Smooth muscle cell (in vitro differentiated cells): ENCODE measurements at regions not wholly inside any gene's neighbourhood (a gene's known extent, or its start where the extent isn't known, plus 50 kb on each side); places are given as distances from the start of the nearest gene placed in this dataset.

Experiments
- DNase-seq: peaks from one replicate; lab custom pipeline; 2025; ENCODE audit not compliant: unreplicated experiment; lab: John Stamatoyannopoulos, UW
- H2AFZ ChIP-seq: fragments of 200-600 bp; sonication (generic); 2 replicates; pipeline ENCODE4 v1.6.0; 2016; ENCODE audit warnings: antibody characterized with exemption, low read depth, mild to moderate bottlenecking
- H3F3A ChIP-seq: fragments of 200-600 bp; sonication (generic); 2 replicates; pipeline ENCODE4 v1.6.0; 2017; ENCODE audit warnings: antibody characterized with exemption, low read depth
- H3K27ac ChIP-seq: fragments of 200-600 bp; sonication (generic); 2 replicates; pipeline ENCODE4 v1.5.1; 2016; ENCODE audit warnings: low read depth, mild to moderate bottlenecking
- H3K27me3 ChIP-seq: fragments of 200-600 bp; sonication (generic); 2 replicates; pipeline ENCODE4 v1.6.1; 2016; ENCODE audit warnings: low read depth, mild to moderate bottlenecking
- H3K36me3 ChIP-seq: fragments of 200-600 bp; sonication (generic); 2 replicates; pipeline ENCODE4 v1.5.1; 2016; ENCODE audit warnings: low read depth
- H3K4me1 ChIP-seq: fragments of 200-600 bp; sonication (generic); 2 replicates; pipeline ENCODE4 v1.5.1; 2016; ENCODE audit warnings: low read depth
- H3K4me2 ChIP-seq: fragments of 200-600 bp; sonication (generic); 2 replicates; pipeline ENCODE4 v1.6.0; 2016; ENCODE audit warnings: mild to moderate bottlenecking
- H3K4me3 ChIP-seq: fragments of 200-600 bp; sonication (generic); 2 replicates; pipeline ENCODE4 v1.5.1; 2016; ENCODE audit warnings: mild to moderate bottlenecking
- H3K79me2 ChIP-seq: fragments of 200-600 bp; sonication (generic); 2 replicates; pipeline ENCODE4 v1.6.0; 2016; ENCODE audit warnings: low read depth, mild to moderate bottlenecking
- H3K9ac ChIP-seq: fragments of 200-600 bp; sonication (generic); 2 replicates; pipeline ENCODE4 v1.6.0; 2016; ENCODE audit warnings: low read depth
- H3K9me3 ChIP-seq: fragments of 200-600 bp; sonication (generic); replicated peaks from 2 replicates; pipeline ENCODE4 v1.5.1; 2016; ENCODE audit warnings: low read depth
- H4K20me1 ChIP-seq: fragments of 200-600 bp; sonication (generic); 2 replicates; pipeline ENCODE4 v1.6.0; 2016; ENCODE audit warnings: low read depth
- CTCF ChIP-seq: fragments of 200-600 bp; sonication (generic); IDR thresholded peaks from 2 replicates; pipeline ENCODE4 v1.5.1; 2017; ENCODE audit warnings: borderline replicate concordance, mild to moderate bottlenecking, antibody characterized with exemption; ENCODE audit not compliant: insufficient read depth, poor library complexity, severe bottlenecking
- WGBS: methylation state at CpG from one replicate; pipeline ENCODE4 v1.1.7; 2016; ENCODE audit warnings: low lambda C conversion rate; 5-methylcytosine and 5-hydroxymethylcytosine counted together

- TF ChIP-seq CTCF = no peak
- WGBS = 27% methylated on average over 10 of the region's 10 CpGs
- DNase-seq = no peak
- Histone ChIP-seq H3K79me2 (no peaks in the 10 kb centered on the region), H3K9me3 (no peaks in the 10 kb centered on the region), H3K27me3 (no peaks in the 10 kb centered on the region), H3K4me1 (peaks cover 30% of the 10 kb centered on the region), H3F3A (no peaks in the 10 kb centered on the region), H3K4me3 (peak overlapping the region; percentile 3), H3K9ac (peak overlapping the region; percentile 76), H3K4me2 (peak overlapping the region; percentile 76), H2AFZ (no peak overlapping the region), H3K36me3 (no peaks in the 10 kb centered on the region), H4K20me1 (no peaks in the 10 kb centered on the region), H3K27ac (peak overlapping the region; percentile 96)
Measured at GRCh38 chr11:27234043-27234668, 128.9 kb downstream of the CCDC34 start.

- DNase-seq = no peak
Measured at GRCh38 chr11:27233654-27234042, 129.4 kb downstream of the CCDC34 start.

GRCh38 chr11:27231530-27231929, 131.5 kb downstream of the CCDC34 start:
- Histone ChIP-seq H3K4me2 (no peak overlapping the region), H3K36me3 (no peaks in the 10 kb centered on the region), H3K9me3 (no peaks in the 10 kb centered on the region), H3K27ac (no peak overlapping the region), H3K79me2 (no peaks in the 10 kb centered on the region), H3K4me3 (no peak overlapping the region), H3F3A (no peaks in the 10 kb centered on the region), H4K20me1 (no peaks in the 10 kb centered on the region), H3K27me3 (no peaks in the 10 kb centered on the region), H3K9ac (no peak overlapping the region), H3K4me1 (peaks cover 35% of the 10 kb centered on the region), H2AFZ (no peak overlapping the region)
- WGBS = 76% methylated on average over 6 of the region's 6 CpGs
- DNase-seq = no peak
- no peak for TF ChIP-seq CTCF

More at GRCh38 chr11:27233654-27234042, 129.4 kb downstream of the CCDC34 start:
- no peaks in the 10 kb centered on the region for H3K9me3 ChIP-seq
- no peaks in the 10 kb centered on the region for H3K36me3 ChIP-seq
- H3K4me1 ChIP-seq = peaks cover 32% of the 10 kb centered on the region
- WGBS = 41% methylated on average over 3 of the region's 3 CpGs
- peak overlapping the region; percentile 76 for H3K9ac ChIP-seq
- no peaks in the 10 kb centered on the region for H3F3A ChIP-seq
- H4K20me1 ChIP-seq = no peaks in the 10 kb centered on the region
- H3K27me3 ChIP-seq = no peaks in the 10 kb centered on the region
- no peaks in the 10 kb centered on the region for H3K79me2 ChIP-seq
- H3K4me2 ChIP-seq = peak overlapping the region; percentile 71
- peak overlapping the region; percentile 96 for H3K27ac ChIP-seq
- peak overlapping the region; percentile 3 for H3K4me3 ChIP-seq
- H2AFZ ChIP-seq = no peak overlapping the region
- no peak for TF ChIP-seq CTCF

GRCh38 chr11:27230192-27230572, 132.8 kb downstream of the CCDC34 start:
- no peaks in the 10 kb centered on the region for H3K9me3 ChIP-seq
- DNase-seq = no peak
- no peak overlapping the region for H2AFZ ChIP-seq
- H3K4me2 ChIP-seq = no peak overlapping the region
- no peaks in the 10 kb centered on the region for H3K36me3 ChIP-seq
- H3K79me2 ChIP-seq = no peaks in the 10 kb centered on the region
- no peak overlapping the region for H3K9ac ChIP-seq
- H3K4me3 ChIP-seq = no peak overlapping the region
- H3K4me1 ChIP-seq = peaks cover 35% of the 10 kb centered on the region
- peak overlapping the region; percentile 16 for H3K27ac ChIP-seq
- H3K27me3 ChIP-seq = no peaks in the 10 kb centered on the region
- no peaks in the 10 kb centered on the region for H3F3A ChIP-seq
- no peak for TF ChIP-seq CTCF
- 89% methylated on average over 1 of the region's 1 CpG for WGBS
- H4K20me1 ChIP-seq = no peaks in the 10 kb centered on the region
